ENCODE measurements at regions not wholly inside any gene's neighbourhood (a gene's known extent, or its start where the extent isn't known, plus 50 kb on each side); places are given as distances from the start of the nearest gene placed in this dataset.

DNA sequence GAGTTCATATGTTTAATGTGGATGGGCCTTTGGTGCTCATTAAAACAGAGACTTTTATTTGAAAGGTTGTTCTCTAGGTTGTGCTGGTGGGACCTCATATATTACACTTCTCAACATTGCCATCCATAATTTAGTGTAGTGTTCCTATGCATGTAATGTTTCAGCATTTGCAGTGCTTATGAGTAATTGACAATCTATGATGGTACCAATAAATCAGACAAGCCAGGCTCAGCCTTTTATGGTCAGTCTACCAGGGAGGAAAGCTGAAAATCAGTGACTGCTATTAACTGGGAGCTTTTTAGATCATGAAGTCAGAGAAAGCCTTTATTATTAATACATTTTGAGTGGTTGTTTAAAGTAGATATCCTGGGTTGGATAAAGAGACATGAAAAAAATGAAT lies 120.1 kb upstream of the SLC28A3 start:
- intact Hi-C loops (cut with micrococcal nuclease): no loop called here
- Mint-ChIP-seq H3K27ac (no peak overlapping the region), H3K4me1 (ENCODE audit: low read depth) (no peaks in the 10 kb centered on the region), H3K36me3 (ENCODE audit: low read depth) (no peaks in the 10 kb centered on the region), H3K27me3 (peaks cover 2% of the 10 kb centered on the region), H3K9me3 (no peaks in the 10 kb centered on the region), H3K4me3 (no peak overlapping the region)
- POLR2A ChIA-PET: no interaction called here
- CTCF ChIA-PET: no interaction called here
- TF ChIP-seq, protein P1, sequence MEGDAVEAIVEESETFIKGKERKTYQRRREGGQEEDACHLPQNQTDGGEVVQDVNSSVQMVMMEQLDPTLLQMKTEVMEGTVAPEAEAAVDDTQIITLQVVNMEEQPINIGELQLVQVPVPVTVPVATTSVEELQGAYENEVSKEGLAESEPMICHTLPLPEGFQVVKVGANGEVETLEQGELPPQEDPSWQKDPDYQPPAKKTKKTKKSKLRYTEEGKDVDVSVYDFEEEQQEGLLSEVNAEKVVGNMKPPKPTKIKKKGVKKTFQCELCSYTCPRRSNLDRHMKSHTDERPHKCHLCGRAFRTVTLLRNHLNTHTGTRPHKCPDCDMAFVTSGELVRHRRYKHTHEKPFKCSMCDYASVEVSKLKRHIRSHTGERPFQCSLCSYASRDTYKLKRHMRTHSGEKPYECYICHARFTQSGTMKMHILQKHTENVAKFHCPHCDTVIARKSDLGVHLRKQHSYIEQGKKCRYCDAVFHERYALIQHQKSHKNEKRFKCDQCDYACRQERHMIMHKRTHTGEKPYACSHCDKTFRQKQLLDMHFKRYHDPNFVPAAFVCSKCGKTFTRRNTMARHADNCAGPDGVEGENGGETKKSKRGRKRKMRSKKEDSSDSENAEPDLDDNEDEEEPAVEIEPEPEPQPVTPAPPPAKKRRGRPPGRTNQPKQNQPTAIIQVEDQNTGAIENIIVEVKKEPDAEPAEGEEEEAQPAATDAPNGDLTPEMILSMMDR (IDR thresholded peaks at IDR 0.05): no peak
- DNase-seq (no peak), ATAC-seq (no peak)

- ChIA-PET POLR2A (no interaction called here), CTCF (no interaction called here)
- no peak for ATAC-seq
- H3K27ac Mint-ChIP-seq: no peak overlapping the region
- TF ChIP-seq, protein P1 (IDR thresholded peaks at IDR 0.05): no peak
- H3K4me3 Mint-ChIP-seq: no peak overlapping the region
- H3K4me1 Mint-ChIP-seq (ENCODE audit: low read depth): no peaks in the 10 kb centered on the region
- no peaks in the 10 kb centered on the region for H3K9me3 Mint-ChIP-seq
- H3K27me3 Mint-ChIP-seq: peaks cover 2% of the 10 kb centered on the region
- no peaks in the 10 kb centered on the region for H3K36me3 Mint-ChIP-seq (ENCODE audit: low read depth)
- intact Hi-C loops (cut with micrococcal nuclease): no loop called here
- DNase-seq: no peak
These were observed 122.7 kb upstream of the SLC28A3 start for GRCh38 chr9:84463272-84463671.

- CTCF ChIA-PET: interaction anchor here (1.0 kb wide), 1 partner anchor 69 kb away, joined by 4 read pairs; no protein-coding TSS in a partner anchor
- no peak for ATAC-seq
- H3K36me3 Mint-ChIP-seq (ENCODE audit: low read depth): no peaks in the 10 kb centered on the region
These were observed 126.2 kb upstream of the SLC28A3 start for GRCh38 chr9:84466580-84467285.

DNA sequence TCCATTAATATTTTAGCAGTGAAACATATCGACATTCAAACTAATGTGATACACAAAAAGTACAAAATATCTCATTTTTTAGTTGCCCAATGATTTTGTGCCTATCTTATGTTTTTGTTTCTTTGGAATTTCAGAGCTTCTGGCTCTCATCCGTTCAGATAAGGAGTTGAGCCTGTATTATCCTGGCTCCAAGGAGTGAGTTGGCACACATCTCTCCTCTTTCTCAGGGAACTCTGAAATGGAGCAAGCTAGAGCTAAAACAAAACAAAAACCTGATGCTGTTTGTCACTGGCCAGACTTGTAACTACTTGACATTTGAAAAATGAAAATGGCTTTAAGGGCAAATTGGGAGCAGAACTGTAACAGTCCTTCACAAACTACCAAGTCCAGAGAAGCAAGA lies 131.3 kb upstream of the SLC28A3 start:
- ChIA-PET POLR2A (no interaction called here), CTCF (no interaction called here)
- no peak overlapping the region for H3K27ac Mint-ChIP-seq
- TF ChIP-seq, protein P1 (IDR thresholded peaks at IDR 0.05): no peak
- H3K4me1 Mint-ChIP-seq (ENCODE audit: low read depth): no peaks in the 10 kb centered on the region
- no peak for DNase-seq
- no peak overlapping the region for H3K4me3 Mint-ChIP-seq
- H3K27me3 Mint-ChIP-seq: no peaks in the 10 kb centered on the region
- ATAC-seq: no peak
- H3K36me3 Mint-ChIP-seq (ENCODE audit: low read depth): no peaks in the 10 kb centered on the region
- peaks cover 2% of the 10 kb centered on the region for H3K9me3 Mint-ChIP-seq
- intact Hi-C loops (cut with micrococcal nuclease): no loop called here

More at GRCh38 chr9:84466580-84467285, 126.2 kb upstream of the SLC28A3 start:
- no peak for DNase-seq
- Mint-ChIP-seq H3K4me3 (no peak overlapping the region), H3K4me1 (ENCODE audit: low read depth) (no peaks in the 10 kb centered on the region), H3K27me3 (peaks cover 2% of the 10 kb centered on the region), H3K9me3 (no peaks in the 10 kb centered on the region), H3K27ac (no peak overlapping the region)
- TF ChIP-seq, protein P1 (IDR thresholded peaks at IDR 0.05): no peak
- POLR2A ChIA-PET: no interaction called here
- intact Hi-C loops (cut with micrococcal nuclease): no loop called here

DNA sequence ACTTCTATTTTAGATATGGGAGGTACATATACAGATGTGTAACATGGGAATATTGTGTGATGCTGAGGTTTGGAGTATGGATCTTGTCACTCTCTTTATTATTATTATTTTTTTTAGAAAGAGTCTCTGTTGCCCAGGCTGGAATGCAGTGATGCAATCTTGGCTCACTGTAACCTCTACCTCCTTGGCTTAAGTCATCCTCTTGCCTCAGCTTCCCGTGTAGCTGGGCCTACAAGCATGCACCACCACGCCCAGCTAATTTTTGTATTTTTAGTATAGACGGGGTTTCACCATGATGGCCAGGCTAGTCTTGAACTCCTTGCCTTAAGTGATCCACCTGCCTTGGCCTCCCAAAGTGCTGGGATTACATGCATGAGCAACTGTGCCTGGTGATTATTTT lies 138.4 kb upstream of the SLC28A3 start:
- ATAC-seq (no peak), DNase-seq (no peak)
- H3K9me3 Mint-ChIP-seq: peaks cover 2% of the 10 kb centered on the region
- no peaks in the 10 kb centered on the region for H3K27me3 Mint-ChIP-seq
- CTCF ChIA-PET: no interaction called here
- no peak overlapping the region for H3K4me3 Mint-ChIP-seq
- no peaks in the 10 kb centered on the region for H3K36me3 Mint-ChIP-seq (ENCODE audit: low read depth)
- no peak overlapping the region for H3K27ac Mint-ChIP-seq
- H3K4me1 Mint-ChIP-seq (ENCODE audit: low read depth): no peaks in the 10 kb centered on the region
- intact Hi-C loops (cut with micrococcal nuclease): no loop called here
- TF ChIP-seq, protein P1 (IDR thresholded peaks at IDR 0.05): no peak
- POLR2A ChIA-PET: no interaction called here

All from activated CD8-positive, alpha-beta T cell treated with anti-CD3 and anti-CD28 coated beads for 36 hours (primary cell).